H9 (cell line): ENCODE measurements at regions not wholly inside any gene's neighbourhood (a gene's known extent, or its start where the extent isn't known, plus 50 kb on each side); places are given as distances from the start of the nearest gene placed in this dataset.

Source experiments
- DNase-seq: peaks from one replicate; pipeline ENCODE4 v3.0.0-alpha.2; 2017
- H2AFZ ChIP-seq: one replicate; pipeline ENCODE4 v1.6.1; 2013; ENCODE audit warnings: mild to moderate bottlenecking, low read length, control low read depth, moderate library complexity
- H2AK5ac ChIP-seq: 2 replicates; pipeline ENCODE4 v1.6.1; 2013; ENCODE audit warnings: low read length, control low read depth, mixed read lengths; ENCODE audit not compliant: insufficient read length
- H2BK120ac ChIP-seq: one replicate; pipeline ENCODE4 v1.6.1; 2013; ENCODE audit warnings: low read depth, mild to moderate bottlenecking, low read length, control low read depth, inconsistent platforms; ENCODE audit not compliant: poor library complexity, severe bottlenecking
- H2BK12ac ChIP-seq: 2 replicates; pipeline ENCODE4 v1.6.1; 2013; ENCODE audit warnings: low read length, control low read depth, mixed read lengths, low read depth; ENCODE audit not compliant: insufficient read length
- H2BK15ac ChIP-seq: 2 replicates; pipeline ENCODE4 v1.6.1; 2013; ENCODE audit warnings: low read depth, low read length, control low read depth
- H2BK20ac ChIP-seq: one replicate; pipeline ENCODE4 v1.6.1; 2013; ENCODE audit warnings: low read depth, mild to moderate bottlenecking, low read length, control low read depth, inconsistent platforms; ENCODE audit not compliant: poor library complexity, severe bottlenecking
- H2BK5ac ChIP-seq: 2 replicates; pipeline ENCODE4 v1.6.1; 2013; ENCODE audit warnings: low read length, control low read depth, mixed read lengths; ENCODE audit not compliant: insufficient read length
- H3K14ac ChIP-seq: 2 replicates; pipeline ENCODE4 v1.6.1; 2013; ENCODE audit warnings: low read length, control low read depth; ENCODE audit not compliant: insufficient read depth
- H3K18ac ChIP-seq: 2 replicates; pipeline ENCODE4 v1.6.1; 2013; ENCODE audit warnings: low read depth, mild to moderate bottlenecking, mixed read lengths, low read length, control low read depth; ENCODE audit not compliant: insufficient read length
- H3K23ac ChIP-seq: 2 replicates; pipeline ENCODE4 v1.6.1; 2013; ENCODE audit warnings: low read length, control low read depth, mixed read lengths, low read depth; ENCODE audit not compliant: insufficient read length
- H3K23me2 ChIP-seq: 2 replicates; pipeline ENCODE4 v1.6.1; 2013; ENCODE audit warnings: low read depth, mild to moderate bottlenecking, mixed read lengths, low read length, control low read depth; ENCODE audit not compliant: insufficient read length, poor library complexity, severe bottlenecking
- H3K27ac ChIP-seq: 2 replicates; pipeline ENCODE4 v1.5.1; 2013; ENCODE audit warnings: low read length, control low read depth, mixed read lengths, low read depth; ENCODE audit not compliant: insufficient read length
- H3K27me3 ChIP-seq: 2 replicates; pipeline ENCODE4 v1.6.1; 2013; ENCODE audit warnings: low read length, control low read depth, inconsistent platforms; ENCODE audit not compliant: insufficient read depth
- H3K4ac ChIP-seq: 2 replicates; pipeline ENCODE4 v1.6.1; 2013; ENCODE audit warnings: low read depth, mild to moderate bottlenecking, control low read depth, inconsistent platforms, low read length, moderate library complexity
- H3K4me1 ChIP-seq: 2 replicates; pipeline ENCODE4 v1.6.1; 2013; ENCODE audit warnings: low read length, control low read depth, inconsistent platforms; ENCODE audit not compliant: insufficient read depth
- H3K4me2 ChIP-seq: 2 replicates; pipeline ENCODE4 v1.6.1; 2013; ENCODE audit warnings: low read length, control low read depth, mixed read lengths; ENCODE audit not compliant: insufficient read length, insufficient read depth
- H3K56ac ChIP-seq: 2 replicates; pipeline ENCODE4 v1.6.1; 2013; ENCODE audit warnings: low read depth, mild to moderate bottlenecking, mixed read lengths, low read length, control low read depth; ENCODE audit not compliant: insufficient read length
- H3K79me1 ChIP-seq: 2 replicates; pipeline ENCODE4 v1.6.1; 2013; ENCODE audit warnings: low read depth, mild to moderate bottlenecking, moderate library complexity, low read length, control low read depth, inconsistent platforms; ENCODE audit not compliant: insufficient read depth, poor library complexity, severe bottlenecking
- H3K79me2 ChIP-seq: 2 replicates; pipeline ENCODE4 v1.6.1; 2013; ENCODE audit warnings: low read length, control low read depth, inconsistent platforms; ENCODE audit not compliant: insufficient read depth
- H3K9ac ChIP-seq: 2 replicates; pipeline ENCODE4 v1.6.1; 2013; ENCODE audit warnings: low read length, control low read depth, mixed read lengths; ENCODE audit not compliant: insufficient read length; ENCODE audit errors: extremely low read depth
- H3K9me3 ChIP-seq: one replicate; pipeline ENCODE4 v1.6.1; 2013; ENCODE audit warnings: low read depth, low read length, inconsistent platforms; ENCODE audit not compliant: control insufficient read depth
- H3T11ph ChIP-seq: one replicate; pipeline ENCODE4 v1.6.1; 2013; ENCODE audit warnings: mild to moderate bottlenecking, low read length, control low read depth, inconsistent platforms
- H4K20me1 ChIP-seq: one replicate; pipeline ENCODE4 v1.6.1; 2013; ENCODE audit not compliant: control insufficient read depth, insufficient read length, insufficient read depth
- H4K5ac ChIP-seq: 2 replicates; pipeline ENCODE4 v1.6.1; 2013; ENCODE audit warnings: low read depth, mild to moderate bottlenecking, mixed read lengths, low read length, control low read depth; ENCODE audit not compliant: insufficient read length
- H4K8ac ChIP-seq: replicated peaks from 2 replicates; pipeline ENCODE4 v1.6.1; 2013; ENCODE audit warnings: low read length, control low read depth, mixed read lengths, low read depth; ENCODE audit not compliant: insufficient read length
- H4K91ac ChIP-seq: 2 replicates; pipeline ENCODE4 v1.6.1; 2013; ENCODE audit warnings: low read depth, mild to moderate bottlenecking, moderate library complexity, mixed read lengths, low read length, control low read depth; ENCODE audit not compliant: insufficient read length
- H3K27ac Mint-ChIP-seq, 3 experiments: 2 replicates in 2 of 3; 3 replicates in 1 of 3; pipeline ENCODE4 v1.8.0; 2020 to 2021; ENCODE audit warnings: mixed read lengths in 3 of 3, mild to moderate bottlenecking in 1 of 3, moderate library complexity in 1 of 3
- H3K27me3 Mint-ChIP-seq: 2 replicates; pipeline ENCODE4 v1.8.0; 2021; ENCODE audit warnings: low read depth, mild to moderate bottlenecking, moderate library complexity, mixed read lengths
- H3K36me3 Mint-ChIP-seq, 3 experiments: 2 replicates in 2 of 3; 3 replicates in 1 of 3; pipeline ENCODE4 v1.8.0; 2020 to 2021; ENCODE audit warnings: low read depth in 3 of 3, mixed read lengths in 3 of 3; ENCODE audit not compliant: insufficient read depth in 1 of 3
- H3K4me1 Mint-ChIP-seq, 2 experiments: 2 replicates each; pipeline ENCODE4 v1.8.0; 2020; ENCODE audit warnings: mixed read lengths in 2 of 2
- H3K4me3 Mint-ChIP-seq, 2 experiments: 2 replicates in 1 of 2; 3 replicates in 1 of 2; pipeline ENCODE4 v1.8.0; 2020 to 2021; ENCODE audit warnings: mild to moderate bottlenecking in 2 of 2, mixed read lengths in 2 of 2, moderate library complexity in 1 of 2
- H3K9me3 Mint-ChIP-seq, 2 experiments: 2 replicates in 1 of 2; 3 replicates in 1 of 2; pipeline ENCODE4 v1.8.0; 2020; ENCODE audit warnings: mild to moderate bottlenecking in 2 of 2, mixed read lengths in 2 of 2, moderate library complexity in 1 of 2
- CTCF ChIP-seq: fragments of 200-600 bp; sonication (generic); conservative IDR thresholded peaks from 3 replicates; pipeline ENCODE4 v1.8.0; 2021; ENCODE audit warnings: antibody characterized with exemption, mild to moderate bottlenecking
- WGBS: extraction: QIAGEN DNeasy Blood & Tissue Kit; methylation state at CpG from one replicate; pipeline ENCODE4 v1.1.7; 2013; ENCODE audit warnings: missing lambda C conversion rate, low lambda C conversion rate, mixed read lengths; ENCODE audit not compliant: insufficient read length; ENCODE audit errors: extremely low coverage; 5-methylcytosine and 5-hydroxymethylcytosine counted together

- H2BK12ac ChIP-seq: no peak overlapping the region
- no peak overlapping the region for H3K4ac ChIP-seq
- no peaks in the 10 kb centered on the region for H3K4me1 ChIP-seq
- no peak overlapping the region for H2BK20ac ChIP-seq
- no peak overlapping the region for H3K23ac ChIP-seq
- no peaks in the 10 kb centered on the region for H3K9me3 ChIP-seq
- H3K23me2 ChIP-seq: no peaks in the 10 kb centered on the region
- no peak overlapping the region for H3K14ac ChIP-seq
- no peak overlapping the region for H3K56ac ChIP-seq
- H4K5ac ChIP-seq: no peak overlapping the region
- H3K79me2 ChIP-seq: no peaks in the 10 kb centered on the region
- Mint-ChIP-seq H3K4me1 (0 out of 4 replicates have a peak, but pooled peaks cover 0 to under 1% of the 10 kb centered on the region in 2 experiments), H3K36me3 (peaks cover 0 to 10% (median 0%) of the 10 kb centered on the region in 3 experiments; a peak in 4 of 7 replicates), H3K9me3 (peaks cover 2 to 4% of the 10 kb centered on the region in 2 experiments; a peak in 3 of 5 replicates), H3K27ac (no peak overlapping the region), H3K4me3 (no peak overlapping the region), H3K27me3 (no peaks in the 10 kb centered on the region)
- H3T11ph ChIP-seq: no peak overlapping the region
- no peak overlapping the region for H3K18ac ChIP-seq
- H3K4me2 ChIP-seq: no peak overlapping the region
- H3K27ac ChIP-seq: no peak overlapping the region
- H4K8ac ChIP-seq: no peak overlapping the region
- H3K27me3 ChIP-seq: no peaks in the 10 kb centered on the region
- no peak for TF ChIP-seq CTCF
- no peak overlapping the region for H2BK120ac ChIP-seq
- no peak overlapping the region for H2AK5ac ChIP-seq
- H2AFZ ChIP-seq: no peak overlapping the region
- H4K20me1 ChIP-seq: no peaks in the 10 kb centered on the region
- no peak overlapping the region for H3K9ac ChIP-seq
- WGBS: no CpG with 5 or more reads among the region's 2 CpGs
- no peak for DNase-seq
- H3K79me1 ChIP-seq: no peaks in the 10 kb centered on the region
- no peak overlapping the region for H2BK5ac ChIP-seq
- no peak overlapping the region for H4K91ac ChIP-seq
- H2BK15ac ChIP-seq: no peak overlapping the region
Observed at GRCh38 chr6:77362055-77362454, 101.2 kb downstream of the HTR1B start.
